Neutrophil (primary cell): ENCODE measurements at regions not wholly inside any gene's neighbourhood (a gene's known extent, or its start where the extent isn't known, plus 50 kb on each side); places are given as distances from the start of the nearest gene placed in this dataset.

Experiments
- H3K27ac ChIP-seq: fragments of 200-600 bp; sonication (generic); 2 replicates; pipeline ENCODE4 v1.5.1; 2016; ENCODE audit warnings: mild to moderate bottlenecking, moderate library complexity
- H3K27me3 ChIP-seq: fragments of 200-600 bp; sonication (generic); 2 replicates; pipeline ENCODE4 v1.6.0; 2016; ENCODE audit warnings: mild to moderate bottlenecking
- H3K36me3 ChIP-seq: fragments of 200-600 bp; sonication (generic); 2 replicates; pipeline ENCODE4 v1.5.1; 2017
- H3K4me1 ChIP-seq, 2 experiments: fragments of 200-600 bp in 1 of 2; sonication (generic) in 1 of 2; 1 replicate in 1 of 2; 2 replicates in 1 of 2; pipeline versions ENCODE4 v1.5.1 to v1.6.1; 2013 to 2016; ENCODE audit warnings: low read depth in 1 of 2, low read length in 1 of 2, mild to moderate bottlenecking in 1 of 2, moderate library complexity in 1 of 2; ENCODE audit not compliant: control insufficient read depth in 1 of 2, insufficient read depth in 1 of 2
- H3K4me3 ChIP-seq, 2 experiments: fragments of 200-600 bp in 1 of 2; sonication (generic) in 1 of 2; 1 replicate in 1 of 2; 2 replicates in 1 of 2; pipeline ENCODE4 v1.5.1; 2013 to 2016; ENCODE audit warnings: low read depth in 1 of 2, low read length in 1 of 2, mild to moderate bottlenecking in 1 of 2, moderate library complexity in 1 of 2
- H3K9me3 ChIP-seq: fragments of 200-600 bp; sonication (generic); 2 replicates; pipeline ENCODE4 v1.5.1; 2016
- TF ChIP-seq, protein P1 (sequence below): fragments of 200-600 bp; sonication (generic); IDR thresholded peaks from 2 replicates; pipeline ENCODE4 v1.5.1; 2016; ENCODE audit warnings: antibody characterized with exemption

DNA sequence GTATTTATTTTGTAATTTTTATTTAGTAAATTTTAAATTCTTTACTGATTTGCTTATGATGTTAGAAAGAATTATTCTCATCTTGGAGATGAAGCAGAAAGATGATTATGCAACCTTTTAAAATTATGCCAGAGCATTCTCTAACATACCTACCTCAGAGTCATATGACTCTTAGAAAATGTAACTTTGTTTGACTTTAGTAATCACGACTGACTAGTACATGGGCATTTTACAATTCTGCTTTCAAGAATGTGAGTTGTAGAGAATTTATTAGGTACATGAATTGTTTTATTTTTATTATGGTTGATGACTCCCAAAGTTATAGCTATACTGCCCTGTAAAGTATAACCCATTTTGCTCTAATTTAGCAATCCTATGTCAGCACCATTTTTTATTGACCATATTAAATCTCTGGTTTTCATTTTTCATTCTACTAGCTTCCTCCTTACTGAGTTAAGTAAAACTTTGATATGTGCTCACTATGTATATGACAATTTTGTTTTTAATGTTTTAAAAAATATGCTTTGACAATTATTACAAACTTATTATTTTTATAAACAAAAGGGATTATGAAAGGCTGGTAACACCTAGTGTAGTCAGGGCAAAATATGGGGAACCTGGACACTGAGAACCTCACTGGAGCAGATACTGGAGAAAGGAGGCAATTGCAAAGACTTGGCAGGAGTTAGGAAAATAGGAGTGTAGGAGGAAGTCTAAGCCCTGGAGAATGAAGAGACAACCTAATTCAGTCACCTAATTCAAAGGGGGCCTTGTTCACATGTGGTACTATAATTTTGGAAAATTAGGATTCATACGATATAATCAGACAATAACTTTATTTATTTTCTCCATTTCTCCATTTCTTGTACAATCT, 249.7 kb upstream of the DAB2 start:
- Histone ChIP-seq H3K36me3 (no peaks in the 10 kb centered on the region), H3K4me3 (no peak overlapping the region), H3K27me3 (no peaks in the 10 kb centered on the region), H3K9me3 (no peaks in the 10 kb centered on the region), H3K4me1 (no peaks in the 10 kb centered on the region), H3K27ac (no peak overlapping the region)
- TF ChIP-seq, protein P1, sequence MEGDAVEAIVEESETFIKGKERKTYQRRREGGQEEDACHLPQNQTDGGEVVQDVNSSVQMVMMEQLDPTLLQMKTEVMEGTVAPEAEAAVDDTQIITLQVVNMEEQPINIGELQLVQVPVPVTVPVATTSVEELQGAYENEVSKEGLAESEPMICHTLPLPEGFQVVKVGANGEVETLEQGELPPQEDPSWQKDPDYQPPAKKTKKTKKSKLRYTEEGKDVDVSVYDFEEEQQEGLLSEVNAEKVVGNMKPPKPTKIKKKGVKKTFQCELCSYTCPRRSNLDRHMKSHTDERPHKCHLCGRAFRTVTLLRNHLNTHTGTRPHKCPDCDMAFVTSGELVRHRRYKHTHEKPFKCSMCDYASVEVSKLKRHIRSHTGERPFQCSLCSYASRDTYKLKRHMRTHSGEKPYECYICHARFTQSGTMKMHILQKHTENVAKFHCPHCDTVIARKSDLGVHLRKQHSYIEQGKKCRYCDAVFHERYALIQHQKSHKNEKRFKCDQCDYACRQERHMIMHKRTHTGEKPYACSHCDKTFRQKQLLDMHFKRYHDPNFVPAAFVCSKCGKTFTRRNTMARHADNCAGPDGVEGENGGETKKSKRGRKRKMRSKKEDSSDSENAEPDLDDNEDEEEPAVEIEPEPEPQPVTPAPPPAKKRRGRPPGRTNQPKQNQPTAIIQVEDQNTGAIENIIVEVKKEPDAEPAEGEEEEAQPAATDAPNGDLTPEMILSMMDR: no peak

- Histone ChIP-seq H3K4me1 (no peaks in the 10 kb centered on the region), H3K27me3 (no peaks in the 10 kb centered on the region), H3K9me3 (no peaks in the 10 kb centered on the region), H3K4me3 (no peak overlapping the region), H3K27ac (no peak overlapping the region), H3K36me3 (no peaks in the 10 kb centered on the region)
- TF ChIP-seq, protein P1: no peak
Observed at GRCh38 chr5:39671561-39671961, 246.8 kb upstream of the DAB2 start.

- no peaks in the 10 kb centered on the region for H3K4me1 ChIP-seq
- H3K27ac ChIP-seq: no peak overlapping the region
- H3K27me3 ChIP-seq: no peaks in the 10 kb centered on the region
- no peaks in the 10 kb centered on the region for H3K36me3 ChIP-seq
- TF ChIP-seq, protein P1: no peak
- H3K4me3 ChIP-seq: no peak overlapping the region
- H3K9me3 ChIP-seq: no peaks in the 10 kb centered on the region
Observed at GRCh38 chr5:39670955-39671354, 246.2 kb upstream of the DAB2 start.

DNA sequence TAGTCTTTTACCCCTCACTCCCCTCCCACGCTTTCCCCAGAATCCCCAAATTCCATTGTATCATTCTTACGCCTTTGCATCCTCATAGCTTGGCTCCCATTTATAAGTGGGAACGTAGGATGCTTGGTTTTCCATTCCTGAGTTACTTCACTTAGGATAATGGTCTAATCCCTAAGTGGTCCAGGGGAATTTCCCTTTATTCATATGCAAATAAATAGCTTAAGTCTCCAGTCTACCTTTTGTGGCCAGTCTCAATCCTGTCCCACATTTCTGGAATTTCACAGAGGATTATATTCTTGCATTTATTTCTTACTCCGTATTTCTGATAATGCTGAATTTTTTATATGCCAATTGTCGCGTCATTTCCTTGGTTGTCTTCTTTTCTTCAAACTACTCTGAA, 245.6 kb upstream of the DAB2 start:
- TF ChIP-seq, protein P1: no peak
- Histone ChIP-seq H3K27ac (no peak overlapping the region), H3K27me3 (no peaks in the 10 kb centered on the region), H3K4me1 (no peaks in the 10 kb centered on the region), H3K9me3 (no peaks in the 10 kb centered on the region), H3K36me3 (no peaks in the 10 kb centered on the region), H3K4me3 (no peak overlapping the region)

GRCh38 chr5:39668980-39669379, 244.2 kb upstream of the DAB2 start:
- TF ChIP-seq, protein P1: no peak
- no peaks in the 10 kb centered on the region for H3K4me1 ChIP-seq
- no peak overlapping the region for H3K27ac ChIP-seq
- no peaks in the 10 kb centered on the region for H3K27me3 ChIP-seq
- no peaks in the 10 kb centered on the region for H3K36me3 ChIP-seq
- no peak overlapping the region for H3K4me3 ChIP-seq
- H3K9me3 ChIP-seq: no peaks in the 10 kb centered on the region
